ENCODE measurements at regions not wholly inside any gene's neighbourhood (a gene's known extent, or its start where the extent isn't known, plus 50 kb on each side); places are given as distances from the start of the nearest gene placed in this dataset.
"Not testable (repeated sequence)": the region's sequence is repeated elsewhere in the genome, so short reads cannot be mapped to it uniquely, and the experiment has no call there.

- DNase-seq, result peak; percentile 77
These were observed 121.9 kb upstream of the TNRC6C start for GRCh38 chr17:77836557-77837041.

- not testable (repeated sequence) for DNase-seq
These were observed 121.4 kb upstream of the TNRC6C start for GRCh38 chr17:77837072-77837471.

GRCh38 chr17:77837917-77838316, 120.6 kb upstream of the TNRC6C start:
- no peak for DNase-seq

- no peak for DNase-seq
These were observed 119.5 kb upstream of the TNRC6C start for GRCh38 chr17:77838748-77839697.

GRCh38 chr17:77839698-77840512, 118.6 kb upstream of the TNRC6C start:
- DNase-seq, result no peak

- no peak for DNase-seq
These were observed 117.9 kb upstream of the TNRC6C start for GRCh38 chr17:77840513-77841165.

- no peak for DNase-seq
These were observed 116.6 kb upstream of the TNRC6C start for GRCh38 chr17:77841742-77842527.

GRCh38 chr17:77842528-77843147, 115.9 kb upstream of the TNRC6C start:
- DNase-seq, result no peak

- DNase-seq, result peak; percentile 87
These were observed 115.1 kb upstream of the TNRC6C start for GRCh38 chr17:77843255-77843895.

GRCh38 chr17:77843896-77844295, 114.6 kb upstream of the TNRC6C start:
- no peak for DNase-seq

GRCh38 chr17:77844681-77845080, 113.8 kb upstream of the TNRC6C start:
- no peak for DNase-seq

- DNase-seq, result no peak
These were observed 112.8 kb upstream of the TNRC6C start for GRCh38 chr17:77845541-77846225.

- no peak for DNase-seq
These were observed 111.9 kb upstream of the TNRC6C start for GRCh38 chr17:77846531-77847085.

- no peak for DNase-seq
These were observed 111.0 kb upstream of the TNRC6C start for GRCh38 chr17:77847221-77848085.

- no peak for DNase-seq
These were observed 110.2 kb upstream of the TNRC6C start for GRCh38 chr17:77848257-77848656.

- no peak for DNase-seq
These were observed 109.3 kb upstream of the TNRC6C start for GRCh38 chr17:77849239-77849638.

GRCh38 chr17:77851921-77852320, 106.6 kb upstream of the TNRC6C start:
- DNase-seq, result no peak

- no peak for DNase-seq
These were observed 105.8 kb upstream of the TNRC6C start for GRCh38 chr17:77852731-77853130.

All from activated CD4-positive, alpha-beta T cell treated with anti-CD3 and anti-CD28 coated beads, Interleukin-2, Interleukin-6, amounts not matched to agents 100 ng/mL and 50 ng/mL, durations not matched to agents 16 hours and 8 hours (primary cell).